PFSK-1 (cell line): ENCODE measurements at regions not wholly inside any gene's neighbourhood (a gene's known extent, or its start where the extent isn't known, plus 50 kb on each side); places are given as distances from the start of the nearest gene placed in this dataset.

Source experiments
- POLR2AphosphoS5 ChIP-seq: IDR thresholded peaks from 2 replicates; pipeline ENCODE4 v1.6.1; 2012; ENCODE audit warnings: low read depth, mild to moderate bottlenecking, control low read depth, low read length, moderate library complexity
- SIN3A ChIP-seq: IDR thresholded peaks from 2 replicates; pipeline ENCODE4 v1.6.1; 2012; ENCODE audit warnings: mild to moderate bottlenecking, low read length, moderate library complexity, borderline replicate concordance; ENCODE audit not compliant: insufficient read depth
- TAF1 ChIP-seq: IDR thresholded peaks from 2 replicates; pipeline ENCODE4 v1.6.1; 2012; ENCODE audit warnings: low read length, control low read depth, borderline replicate concordance; ENCODE audit not compliant: insufficient read depth
- TF ChIP-seq, protein P1 (sequence below), 2 experiments: IDR thresholded peaks; 2 replicates each; pipeline versions ENCODE4 v1.6.1 to v1.8.0; 2011 to 2012; ENCODE audit warnings: low read depth in 2 of 2, low read length in 2 of 2, control low read depth in 1 of 2, inconsistent platforms in 1 of 2, mild to moderate bottlenecking in 1 of 2, moderate library complexity in 1 of 2; ENCODE audit not compliant: insufficient read depth in 1 of 2

DNA sequence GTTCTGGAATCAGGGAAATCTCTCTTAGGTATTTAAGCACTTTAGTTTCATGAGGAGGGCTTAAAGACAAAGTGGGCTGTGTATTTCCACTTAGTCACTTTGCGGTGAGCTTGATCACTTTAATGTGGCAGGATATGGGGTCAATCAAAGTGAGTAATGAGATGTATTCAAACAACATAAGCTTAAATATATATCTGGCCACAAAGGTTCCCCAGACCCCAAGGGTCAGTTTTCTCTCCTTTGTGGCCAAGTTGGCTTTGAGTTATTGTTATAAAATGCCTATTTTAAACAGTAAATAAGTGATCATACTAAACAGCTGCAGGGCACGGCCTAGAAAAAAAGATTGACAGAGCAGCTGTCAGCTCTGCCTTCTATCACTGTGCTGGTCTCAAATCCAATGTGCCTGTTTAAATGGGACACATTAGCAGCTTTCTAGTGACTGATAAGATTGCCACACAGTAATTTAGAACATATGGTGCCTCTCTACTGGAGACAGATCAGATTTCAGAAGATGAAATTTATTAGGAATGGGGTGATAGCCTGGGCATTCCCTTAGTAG, 363.9 kb downstream of the AGTPBP1 start:
- no peak for TF ChIP-seq SIN3A
- TF ChIP-seq TAF1 = no peak
- TF ChIP-seq, protein P1, sequence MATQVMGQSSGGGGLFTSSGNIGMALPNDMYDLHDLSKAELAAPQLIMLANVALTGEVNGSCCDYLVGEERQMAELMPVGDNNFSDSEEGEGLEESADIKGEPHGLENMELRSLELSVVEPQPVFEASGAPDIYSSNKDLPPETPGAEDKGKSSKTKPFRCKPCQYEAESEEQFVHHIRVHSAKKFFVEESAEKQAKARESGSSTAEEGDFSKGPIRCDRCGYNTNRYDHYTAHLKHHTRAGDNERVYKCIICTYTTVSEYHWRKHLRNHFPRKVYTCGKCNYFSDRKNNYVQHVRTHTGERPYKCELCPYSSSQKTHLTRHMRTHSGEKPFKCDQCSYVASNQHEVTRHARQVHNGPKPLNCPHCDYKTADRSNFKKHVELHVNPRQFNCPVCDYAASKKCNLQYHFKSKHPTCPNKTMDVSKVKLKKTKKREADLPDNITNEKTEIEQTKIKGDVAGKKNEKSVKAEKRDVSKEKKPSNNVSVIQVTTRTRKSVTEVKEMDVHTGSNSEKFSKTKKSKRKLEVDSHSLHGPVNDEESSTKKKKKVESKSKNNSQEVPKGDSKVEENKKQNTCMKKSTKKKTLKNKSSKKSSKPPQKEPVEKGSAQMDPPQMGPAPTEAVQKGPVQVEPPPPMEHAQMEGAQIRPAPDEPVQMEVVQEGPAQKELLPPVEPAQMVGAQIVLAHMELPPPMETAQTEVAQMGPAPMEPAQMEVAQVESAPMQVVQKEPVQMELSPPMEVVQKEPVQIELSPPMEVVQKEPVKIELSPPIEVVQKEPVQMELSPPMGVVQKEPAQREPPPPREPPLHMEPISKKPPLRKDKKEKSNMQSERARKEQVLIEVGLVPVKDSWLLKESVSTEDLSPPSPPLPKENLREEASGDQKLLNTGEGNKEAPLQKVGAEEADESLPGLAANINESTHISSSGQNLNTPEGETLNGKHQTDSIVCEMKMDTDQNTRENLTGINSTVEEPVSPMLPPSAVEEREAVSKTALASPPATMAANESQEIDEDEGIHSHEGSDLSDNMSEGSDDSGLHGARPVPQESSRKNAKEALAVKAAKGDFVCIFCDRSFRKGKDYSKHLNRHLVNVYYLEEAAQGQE (IDR thresholded peaks at IDR 0.05; ENCODE audit: insufficient read depth in 1 of 2, low read depth in 2 of 2, low read length in 2 of 2) = no peak
- TF ChIP-seq POLR2AphosphoS5 = no peak
